ENCODE measurements at regions not wholly inside any gene's neighbourhood (a gene's known extent, or its start where the extent isn't known, plus 50 kb on each side); places are given as distances from the start of the nearest gene placed in this dataset.
"Not testable (repeated sequence)": the region's sequence is repeated elsewhere in the genome, so short reads cannot be mapped to it uniquely, and the experiment has no call there.

DNA sequence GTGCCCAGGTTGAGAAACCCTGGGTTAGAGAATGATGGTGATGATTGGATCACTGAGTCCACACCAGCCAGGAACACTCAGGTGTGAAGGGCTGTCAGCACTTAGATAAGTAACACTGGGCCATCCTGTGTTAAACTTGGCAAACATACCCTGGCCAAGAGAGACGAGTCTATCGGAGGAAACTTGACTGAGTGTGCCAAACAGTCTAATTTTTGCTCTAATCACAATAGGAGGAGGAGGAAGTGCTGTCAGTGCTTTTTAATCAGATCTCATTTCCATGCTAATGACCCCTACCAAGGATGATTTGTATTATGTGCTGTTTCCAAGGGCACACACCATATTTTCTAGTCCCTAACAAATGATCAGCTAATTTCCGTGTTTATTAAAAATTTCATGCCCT lies 63.8 kb upstream of the SEC11C start:
- Histone ChIP-seq H3K9me3 (no peaks in the 10 kb centered on the region), H3K27ac (no peak overlapping the region), H3K36me3 (no peaks in the 10 kb centered on the region), H3K4me3 (no peak overlapping the region), H3K27me3 (no peaks in the 10 kb centered on the region), H3K4me1 (peaks cover 0 to 9% (median 0%) of the 10 kb centered on the region in 12 donors)
- DNase-seq (no peak), ATAC-seq (peak; percentile 42 to 56 (median 48))
- intact Hi-C loops (cut with DNase I), result loop anchor here in 6 of 10 donors (5.0 to 10.0 kb wide), 3 partner anchors 551 to 561 kb away; no protein-coding TSS in a partner anchor
- WGBS, 4 donors, result 25 to 35% (median 32%) methylated on average over 3 of the region's 3 CpGs
- TF ChIP-seq, protein P1, sequence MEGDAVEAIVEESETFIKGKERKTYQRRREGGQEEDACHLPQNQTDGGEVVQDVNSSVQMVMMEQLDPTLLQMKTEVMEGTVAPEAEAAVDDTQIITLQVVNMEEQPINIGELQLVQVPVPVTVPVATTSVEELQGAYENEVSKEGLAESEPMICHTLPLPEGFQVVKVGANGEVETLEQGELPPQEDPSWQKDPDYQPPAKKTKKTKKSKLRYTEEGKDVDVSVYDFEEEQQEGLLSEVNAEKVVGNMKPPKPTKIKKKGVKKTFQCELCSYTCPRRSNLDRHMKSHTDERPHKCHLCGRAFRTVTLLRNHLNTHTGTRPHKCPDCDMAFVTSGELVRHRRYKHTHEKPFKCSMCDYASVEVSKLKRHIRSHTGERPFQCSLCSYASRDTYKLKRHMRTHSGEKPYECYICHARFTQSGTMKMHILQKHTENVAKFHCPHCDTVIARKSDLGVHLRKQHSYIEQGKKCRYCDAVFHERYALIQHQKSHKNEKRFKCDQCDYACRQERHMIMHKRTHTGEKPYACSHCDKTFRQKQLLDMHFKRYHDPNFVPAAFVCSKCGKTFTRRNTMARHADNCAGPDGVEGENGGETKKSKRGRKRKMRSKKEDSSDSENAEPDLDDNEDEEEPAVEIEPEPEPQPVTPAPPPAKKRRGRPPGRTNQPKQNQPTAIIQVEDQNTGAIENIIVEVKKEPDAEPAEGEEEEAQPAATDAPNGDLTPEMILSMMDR (IDR thresholded peaks at IDR 0.05), result no peak
- TF ChIP-seq POLR2A (IDR thresholded peaks at IDR 0.05), result no peak

DNA sequence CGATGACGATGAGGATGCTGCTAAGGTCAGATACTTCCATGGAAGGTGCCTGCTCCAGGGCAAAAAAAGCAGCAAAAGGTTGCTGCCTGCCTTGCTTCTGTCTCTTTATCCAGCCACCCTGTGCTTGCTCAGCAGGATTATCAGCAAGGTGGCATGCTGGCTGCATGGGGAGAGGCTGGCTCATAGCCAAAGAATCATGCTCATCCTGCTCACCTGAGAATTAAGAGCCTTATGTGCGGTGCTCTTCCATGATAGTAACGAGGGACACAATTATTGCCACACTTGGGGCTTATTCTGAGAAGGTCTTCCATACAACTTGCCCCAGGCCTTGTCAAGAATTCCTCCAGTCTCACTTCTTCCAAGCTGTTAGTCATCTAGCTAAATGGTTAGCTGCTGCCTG lies 60.4 kb upstream of the SEC11C start:
- intact Hi-C loops (cut with DNase I), result loop anchor here in 6 of 10 donors (5.0 to 10.0 kb wide), 3 partner anchors 554 to 564 kb away; no protein-coding TSS in a partner anchor

DNA sequence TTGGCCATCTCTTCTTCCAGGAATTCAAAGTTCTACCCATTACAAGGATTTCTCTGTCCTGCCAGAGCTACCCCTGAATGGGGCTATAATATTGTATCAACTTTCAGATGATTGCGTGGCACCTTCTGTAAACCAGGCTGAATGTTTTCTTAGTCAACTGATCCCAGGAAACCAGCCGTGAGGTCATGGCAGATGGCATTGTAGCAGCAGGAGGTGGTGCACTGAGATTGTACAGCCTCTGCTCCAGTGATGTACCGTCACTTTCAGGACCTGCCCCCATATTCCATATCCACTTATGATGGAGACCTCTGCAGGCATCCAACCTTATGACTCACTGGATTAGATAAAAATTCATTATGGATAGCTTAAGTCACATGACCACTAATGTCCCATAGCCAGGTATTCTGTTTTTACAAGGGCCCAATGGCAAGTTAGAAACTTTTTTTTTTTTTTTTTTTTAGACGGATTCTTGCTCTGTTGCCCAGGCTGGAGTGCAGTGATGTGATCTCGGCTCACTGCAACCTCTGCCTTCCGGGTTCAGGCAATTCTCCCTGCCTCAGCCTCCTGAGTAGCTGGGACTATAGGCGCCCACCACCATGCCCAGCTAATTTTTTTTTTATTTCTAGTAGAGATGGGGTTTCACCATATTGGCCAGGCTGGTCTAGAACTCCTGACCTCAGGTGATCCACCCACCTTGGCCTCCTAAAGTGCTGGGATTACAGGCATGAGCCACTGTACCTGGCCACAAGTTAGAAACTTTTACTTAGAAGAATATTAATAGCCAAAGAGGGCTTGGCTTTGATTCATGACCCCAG lies 59.8 kb upstream of the SEC11C start:
- peaks cover 0 to 11% (median 0%) of the 10 kb centered on the region in 9 donors for H3K27me3 ChIP-seq
- H3K36me3 ChIP-seq, H3K4me3 ChIP-seq, DNase-seq, ATAC-seq, H3K9me3 ChIP-seq, H3K27ac ChIP-seq, H3K4me1 ChIP-seq: not testable (repeated sequence)
- 85 to 96% (median 91%) methylated on average over 7 of the region's 7 CpGs for WGBS, 4 donors
- intact Hi-C loops (cut with DNase I), result loop anchor here in 7 of 10 donors (5.0 to 10.0 kb wide), 7 partner anchors 57 to 565 kb away; partner anchors contain the start of gene SEC11C (in 1 of the 7)

More for the DNA sequence above, 60.4 kb upstream of the SEC11C start:
- H3K36me3 ChIP-seq, result no peaks in the 10 kb centered on the region
- no peaks in the 10 kb centered on the region for H3K9me3 ChIP-seq
- no peak overlapping the region for H3K4me3 ChIP-seq
- WGBS, 4 donors, result 88 to 92% (median 89%) methylated on average over 4 of the region's 4 CpGs
- TF ChIP-seq POLR2A (IDR thresholded peaks at IDR 0.05), result no peak
- TF ChIP-seq, protein P1 (IDR thresholded peaks at IDR 0.05), result no peak
- DNase-seq (no peak), ATAC-seq (no peak)
- peaks cover 0 to 11% (median 0%) of the 10 kb centered on the region in 9 donors for H3K27me3 ChIP-seq
- peaks cover 0 to 9% (median 0%) of the 10 kb centered on the region in 12 donors for H3K4me1 ChIP-seq
- no peak overlapping the region for H3K27ac ChIP-seq

DNA sequence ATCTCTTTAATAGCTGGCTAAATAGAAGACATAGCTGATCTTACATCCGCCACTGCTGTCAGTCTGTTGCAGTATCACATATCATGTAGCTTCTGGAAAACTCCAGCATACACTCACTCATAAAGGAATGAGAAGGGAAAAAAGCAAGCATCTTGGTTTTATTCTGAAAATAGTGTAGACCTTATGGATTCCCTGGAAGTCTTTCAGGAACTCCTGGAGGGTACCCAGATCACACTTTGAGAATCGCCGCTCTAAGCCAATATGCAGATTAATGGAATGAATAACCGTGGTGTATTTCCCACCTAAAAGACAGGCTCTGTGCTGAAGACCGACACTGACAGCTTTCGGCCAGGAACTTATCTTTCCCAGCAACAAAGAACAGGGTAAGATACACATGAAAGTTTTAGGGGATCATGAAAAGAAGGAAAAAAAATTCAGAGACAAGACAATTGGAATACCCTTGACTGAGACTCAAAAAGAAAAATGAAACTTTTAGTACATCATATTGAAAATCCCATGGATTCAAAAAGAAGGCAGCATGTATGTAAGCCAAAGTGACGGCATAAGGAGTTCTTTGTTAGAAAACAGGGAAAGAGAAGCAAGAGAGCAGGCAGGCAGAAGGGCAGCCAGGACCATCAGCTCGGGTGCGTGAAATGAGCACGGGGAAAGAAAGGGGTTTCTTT lies 56.4 kb upstream of the SEC11C start:
- Histone ChIP-seq H3K36me3 (no peaks in the 10 kb centered on the region), H3K4me3 (no peak overlapping the region), H3K27ac (no peak overlapping the region), H3K27me3 (peaks cover 0 to 11% (median 0%) of the 10 kb centered on the region in 9 donors), H3K4me1 (no peaks in the 10 kb centered on the region), H3K9me3 (no peaks in the 10 kb centered on the region)
- ATAC-seq, result no peak
- no peak for DNase-seq
- 66 to 74% (median 69%) methylated on average over 10 of the region's 10 CpGs for WGBS, 4 donors
- intact Hi-C loops (cut with DNase I), result loop anchor here in 6 of 10 donors (5.0 to 10.0 kb wide), 4 partner anchors 54 to 322 kb away; partner anchors contain the start of gene SEC11C (in 1 of the 6)
- TF ChIP-seq, protein P1 (IDR thresholded peaks at IDR 0.05), result no peak
- no peak for TF ChIP-seq POLR2A (IDR thresholded peaks at IDR 0.05)

All from heart left ventricle (tissue), 16 donors.